Progenitor cell of endocrine pancreas (in vitro differentiated cells): ENCODE measurements at regions not wholly inside any gene's neighbourhood (a gene's known extent, or its start where the extent isn't known, plus 50 kb on each side); places are given as distances from the start of the nearest gene placed in this dataset.
"Not testable (repeated sequence)": the region's sequence is repeated elsewhere in the genome, so short reads cannot be mapped to it uniquely, and the experiment has no call there.

Experiments used
- DNase-seq: peaks from one replicate; pipeline ENCODE4 v3.0.0; 2021; ENCODE audit warnings: low spot score; ENCODE audit not compliant: unreplicated experiment
- H3K27ac Mint-ChIP-seq: 2 replicates; pipeline ENCODE4 v1.8.0; 2021; ENCODE audit warnings: mild to moderate bottlenecking, moderate library complexity, mixed read lengths
- H3K27me3 Mint-ChIP-seq: 2 replicates; pipeline ENCODE4 v1.8.0; 2021; ENCODE audit warnings: mixed read lengths
- H3K36me3 Mint-ChIP-seq: 2 replicates; pipeline ENCODE4 v1.8.0; 2022; ENCODE audit warnings: mixed read lengths; ENCODE audit not compliant: insufficient read depth
- H3K4me1 Mint-ChIP-seq: 2 replicates; pipeline ENCODE4 v1.8.0; 2021; ENCODE audit warnings: low read depth, mixed read lengths
- H3K4me3 Mint-ChIP-seq: 2 replicates; pipeline ENCODE4 v1.8.0; 2021; ENCODE audit warnings: low read depth, mild to moderate bottlenecking, moderate library complexity, mixed read lengths
- H3K9me3 Mint-ChIP-seq: 2 replicates; pipeline ENCODE4 v1.8.0; 2021; ENCODE audit warnings: low read depth, mixed read lengths
- TF ChIP-seq, protein P1 (sequence below): fragments of 200-600 bp; sonication (generic); IDR thresholded peaks from one replicate; pipeline ENCODE4 v1.5.0; 2021; ENCODE audit warnings: antibody characterized with exemption, mild to moderate bottlenecking; ENCODE audit not compliant: unreplicated experiment

DNA sequence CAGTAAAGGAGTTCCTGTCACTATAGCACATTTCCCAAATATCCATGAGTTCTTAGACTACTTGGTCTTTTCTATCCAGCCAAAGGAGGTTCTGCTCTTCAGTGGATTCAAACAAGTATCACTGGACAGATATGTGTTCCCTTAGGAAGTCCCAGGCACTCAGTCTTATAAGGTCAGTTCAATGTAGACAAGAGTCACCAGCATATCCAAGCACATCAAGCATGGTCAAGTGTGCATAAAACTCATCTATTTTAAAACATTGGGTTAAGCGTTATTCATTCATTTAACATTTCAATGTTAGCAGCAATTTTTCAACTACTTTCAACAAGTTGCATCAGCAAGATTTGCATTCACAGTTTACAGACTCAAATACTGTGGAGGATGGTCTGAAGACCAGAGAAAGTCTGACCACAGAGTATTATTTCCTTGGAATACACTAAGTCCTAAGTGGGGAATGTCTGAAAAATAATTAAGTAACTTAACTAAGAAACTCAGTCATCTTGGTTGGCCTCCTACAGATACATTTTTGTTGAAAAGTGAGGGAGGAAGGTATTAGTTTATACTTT is 630.5 kb upstream of the IGFBP7 start:
- H3K27me3 Mint-ChIP-seq, result no peaks in the 10 kb centered on the region
- H3K4me3 Mint-ChIP-seq, result no peak overlapping the region
- no peak for DNase-seq
- no peaks in the 10 kb centered on the region for H3K4me1 Mint-ChIP-seq
- no peaks in the 10 kb centered on the region for H3K36me3 Mint-ChIP-seq
- H3K9me3 Mint-ChIP-seq, result peaks cover 12% of the 10 kb centered on the region
- TF ChIP-seq, protein P1, sequence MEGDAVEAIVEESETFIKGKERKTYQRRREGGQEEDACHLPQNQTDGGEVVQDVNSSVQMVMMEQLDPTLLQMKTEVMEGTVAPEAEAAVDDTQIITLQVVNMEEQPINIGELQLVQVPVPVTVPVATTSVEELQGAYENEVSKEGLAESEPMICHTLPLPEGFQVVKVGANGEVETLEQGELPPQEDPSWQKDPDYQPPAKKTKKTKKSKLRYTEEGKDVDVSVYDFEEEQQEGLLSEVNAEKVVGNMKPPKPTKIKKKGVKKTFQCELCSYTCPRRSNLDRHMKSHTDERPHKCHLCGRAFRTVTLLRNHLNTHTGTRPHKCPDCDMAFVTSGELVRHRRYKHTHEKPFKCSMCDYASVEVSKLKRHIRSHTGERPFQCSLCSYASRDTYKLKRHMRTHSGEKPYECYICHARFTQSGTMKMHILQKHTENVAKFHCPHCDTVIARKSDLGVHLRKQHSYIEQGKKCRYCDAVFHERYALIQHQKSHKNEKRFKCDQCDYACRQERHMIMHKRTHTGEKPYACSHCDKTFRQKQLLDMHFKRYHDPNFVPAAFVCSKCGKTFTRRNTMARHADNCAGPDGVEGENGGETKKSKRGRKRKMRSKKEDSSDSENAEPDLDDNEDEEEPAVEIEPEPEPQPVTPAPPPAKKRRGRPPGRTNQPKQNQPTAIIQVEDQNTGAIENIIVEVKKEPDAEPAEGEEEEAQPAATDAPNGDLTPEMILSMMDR, result no peak
- no peak overlapping the region for H3K27ac Mint-ChIP-seq

DNA sequence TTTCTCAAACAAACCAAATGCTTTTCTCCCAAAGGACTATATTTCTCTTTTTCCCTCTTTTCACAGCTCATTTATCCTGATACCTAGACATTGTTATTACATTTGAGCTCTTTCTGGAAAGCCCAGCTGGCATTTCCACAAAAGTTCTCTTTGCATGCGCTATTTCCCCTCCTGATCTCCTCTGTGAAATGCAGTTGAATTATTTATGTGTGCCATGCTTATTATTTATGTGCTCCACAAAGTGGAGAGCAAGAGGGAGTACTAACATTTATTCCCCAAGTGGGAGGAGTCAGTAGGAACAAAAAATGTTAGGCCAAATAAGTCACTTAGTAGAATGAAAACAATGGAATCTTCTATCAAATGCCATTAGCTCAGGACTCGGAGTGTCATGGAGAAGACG is 626.6 kb upstream of the IGFBP7 start:
- no peak for DNase-seq
- H3K4me1 Mint-ChIP-seq, result no peaks in the 10 kb centered on the region
- no peaks in the 10 kb centered on the region for H3K36me3 Mint-ChIP-seq
- H3K27me3 Mint-ChIP-seq, result no peaks in the 10 kb centered on the region
- no peak overlapping the region for H3K27ac Mint-ChIP-seq
- H3K4me3 Mint-ChIP-seq, result no peak overlapping the region
- no peaks in the 10 kb centered on the region for H3K9me3 Mint-ChIP-seq
- TF ChIP-seq, protein P1, result no peak

DNA sequence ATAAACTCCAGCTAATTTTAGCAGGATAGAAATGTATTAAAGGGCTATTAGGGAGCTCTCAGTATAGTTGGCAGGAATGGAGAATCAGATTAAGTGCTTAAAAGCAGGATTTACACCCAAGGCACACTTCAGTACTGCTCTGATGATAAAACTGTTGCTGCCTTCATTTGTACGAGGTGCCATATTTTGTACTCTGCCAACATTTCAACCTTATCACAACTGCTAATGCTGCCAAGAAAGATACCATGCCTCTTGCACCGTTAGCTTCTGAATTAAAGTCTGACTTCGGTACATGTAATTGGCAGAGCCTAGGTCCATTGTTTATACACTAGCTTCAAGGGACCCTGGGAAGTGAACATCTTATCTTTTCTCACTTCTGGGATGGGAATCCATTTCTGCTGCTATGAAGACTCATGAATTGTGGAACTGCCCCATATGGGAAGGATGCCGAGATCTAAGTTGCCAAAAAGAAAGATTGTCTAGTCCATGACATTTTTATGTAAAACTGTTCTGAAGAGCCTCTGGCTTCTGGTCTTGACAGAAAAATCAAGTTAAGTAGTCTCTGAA is 624.0 kb upstream of the IGFBP7 start:
- Mint-ChIP-seq H3K27me3 (no peaks in the 10 kb centered on the region), H3K9me3 (peaks cover 2% of the 10 kb centered on the region), H3K36me3 (no peaks in the 10 kb centered on the region), H3K27ac (no peak overlapping the region), H3K4me3 (no peak overlapping the region), H3K4me1 (no peaks in the 10 kb centered on the region)
- TF ChIP-seq, protein P1, result no peak
- no peak for DNase-seq

DNA sequence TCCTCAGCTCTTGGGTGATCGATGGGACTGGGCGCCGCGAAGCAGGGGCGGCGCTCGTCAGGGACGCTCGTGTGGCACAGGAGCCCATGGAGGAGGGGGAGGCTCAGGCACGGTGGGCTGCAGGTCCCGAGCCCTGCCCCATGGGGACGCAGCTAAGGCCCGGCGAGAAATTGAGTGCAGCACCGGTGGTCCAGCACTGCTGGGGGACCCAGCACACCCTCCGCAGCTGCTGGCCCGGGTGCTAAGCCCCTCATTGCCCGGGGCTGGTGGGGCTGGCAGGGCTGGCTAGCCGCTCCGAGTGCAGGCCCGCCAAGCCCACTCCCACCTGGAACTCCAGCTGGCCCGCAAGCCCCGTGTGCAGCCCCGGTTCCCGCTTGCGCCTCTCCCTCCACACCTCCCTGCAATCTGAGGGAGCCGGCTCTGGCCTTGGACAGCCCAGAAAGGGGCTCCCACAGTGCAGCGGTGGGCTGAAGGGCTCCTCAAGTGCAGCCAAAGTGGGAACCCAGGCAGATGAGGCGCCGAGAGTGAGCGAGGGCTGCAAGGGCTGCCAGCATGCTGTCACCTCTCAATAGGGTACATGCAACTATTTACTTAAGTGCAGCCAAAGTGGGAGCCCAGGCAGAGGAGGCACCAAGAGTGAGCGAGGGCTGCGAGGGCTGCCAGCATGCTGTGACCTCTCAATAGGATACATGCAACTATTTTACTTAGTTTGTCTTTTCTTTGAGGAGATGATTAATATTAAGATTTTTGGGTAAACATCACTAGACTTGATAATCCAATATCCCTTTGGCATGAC is 619.8 kb upstream of the IGFBP7 start:
- not testable (repeated sequence) for H3K27me3 Mint-ChIP-seq, H3K4me3 Mint-ChIP-seq, H3K36me3 Mint-ChIP-seq, H3K4me1 Mint-ChIP-seq, DNase-seq, H3K9me3 Mint-ChIP-seq, H3K27ac Mint-ChIP-seq

DNA sequence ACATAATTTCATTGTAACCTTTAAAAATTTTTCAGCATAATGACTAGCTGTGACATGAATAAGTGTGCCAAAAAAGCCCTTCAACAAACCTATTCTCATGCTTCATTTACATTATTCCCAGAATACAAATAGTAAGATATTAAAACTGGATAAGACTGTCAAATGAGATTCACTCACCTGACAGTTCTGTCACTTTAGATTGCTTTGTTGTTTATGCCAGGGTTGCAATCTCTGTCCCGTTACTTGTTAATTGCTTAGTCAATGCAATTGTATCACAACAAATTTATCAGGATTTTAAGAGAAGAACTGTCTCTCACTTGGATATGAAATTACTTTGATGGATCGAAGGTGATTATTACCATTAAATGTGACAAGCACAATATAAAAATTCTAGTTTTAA is 616.0 kb upstream of the IGFBP7 start:
- Mint-ChIP-seq H3K4me3 (no peak overlapping the region), H3K9me3 (peaks cover 9% of the 10 kb centered on the region), H3K36me3 (no peaks in the 10 kb centered on the region), H3K27me3 (no peaks in the 10 kb centered on the region), H3K4me1 (no peaks in the 10 kb centered on the region), H3K27ac (no peak overlapping the region)
- no peak for DNase-seq
- TF ChIP-seq, protein P1, result no peak
